A549 (cell line): ENCODE measurements at regions not wholly inside any gene's neighbourhood (a gene's known extent, or its start where the extent isn't known, plus 50 kb on each side); places are given as distances from the start of the nearest gene placed in this dataset.

Experiments
- ATAC-seq, 2 experiments: fragments of 200-7000 bp in 1 of 2; fragments of >200 bp in 1 of 2; cut with Nextera tagmentation in 1 of 2; cut with Tn5 transposase in 1 of 2; 3 replicates each; pipeline versions ENCODE4 v1.8.0 to v1.9.1; 2018 to 2020; ENCODE audit warnings: mild to moderate bottlenecking in 1 of 2, moderate library complexity in 1 of 2
- CTCF ChIA-PET: fragments of 300-600 bp; sonication (Branson Sonifier 250); formaldehyde crosslinking; extraction: SDS; loops from one replicate; lab custom pipeline; 2021; ENCODE audit warnings: antibody characterized with exemption, inconsistent platforms; lab: Yijun Ruan, JAX
- POLR2A ChIA-PET: fragments of 350-600 bp; formaldehyde crosslinking; extraction: SDS; loops from one replicate; lab custom pipeline; 2021; ENCODE audit warnings: antibody characterized with exemption, inconsistent platforms; lab: Yijun Ruan, JAX
- DNase-seq, 2 experiments: peaks; one replicate each; pipeline versions ENCODE4 v3.0.0 to v3.0.0-alpha.2; 2011 to 2016; ENCODE audit warnings: low read depth in 1 of 2, low spot score in 1 of 2
- FAIRE-seq: peaks from 2 replicates; lab custom pipeline; 2011; peaks lifted over from hg19 to GRCh38; lab: Jason Lieb, UNC
- H3K27ac ChIP-seq, 2 experiments: fragments of >200 bp; sonication (Bioruptor Twin); formaldehyde crosslinking; 3 replicates each; pipeline ENCODE4 v1.5.1; 2016 to 2017
- H3K4me1 ChIP-seq: fragments of >200 bp; sonication (Bioruptor Twin); formaldehyde crosslinking; 3 replicates; pipeline ENCODE4 v1.6.1; 2016
- H3K4me2 ChIP-seq: fragments of >200 bp; sonication (Bioruptor Twin); formaldehyde crosslinking; 3 replicates; pipeline ENCODE4 v1.6.1; 2016
- H3K4me3 ChIP-seq: fragments of >200 bp; sonication (Bioruptor Twin); formaldehyde crosslinking; 3 replicates; pipeline ENCODE4 v1.5.1; 2016
- H3K9me3 ChIP-seq: fragments of >200 bp; sonication (Bioruptor Twin); formaldehyde crosslinking; 3 replicates; pipeline ENCODE4 v1.6.1; 2016
- ATOH8 ChIP-seq: fragments of 250-450 bp; sonication (Bioruptor Pico); IDR thresholded peaks from 2 replicates; pipeline ENCODE4 v1.5.0; 2020; ENCODE audit warnings: low read depth, mild to moderate bottlenecking, moderate library complexity
- BCL3 ChIP-seq: fragments of >200 bp; sonication (Bioruptor Twin); formaldehyde crosslinking; IDR thresholded peaks from 3 replicates; pipeline ENCODE4 v1.6.1; 2016
- CBX2 ChIP-seq: fragments of 200-600 bp; sonication (generic); IDR thresholded peaks from 2 replicates; pipeline ENCODE4 v1.6.1; 2016; ENCODE audit warnings: low read depth, mild to moderate bottlenecking, borderline replicate concordance
- CHD4 ChIP-seq: fragments of 200-600 bp; sonication (generic); IDR thresholded peaks from 2 replicates; pipeline ENCODE4 v1.6.1; 2016; ENCODE audit warnings: antibody characterized with exemption, mild to moderate bottlenecking, borderline replicate concordance
- E2F6 ChIP-seq: IDR thresholded peaks from 2 replicates; pipeline ENCODE4 v1.6.1; 2012; ENCODE audit warnings: low read depth, borderline replicate concordance
- EHMT2 ChIP-seq: fragments of 200-600 bp; sonication (generic); IDR thresholded peaks from 2 replicates; pipeline ENCODE4 v1.6.1; 2016; ENCODE audit warnings: antibody characterized with exemption, low read depth, mild to moderate bottlenecking, moderate library complexity
- ESRRA ChIP-seq: fragments of 150-350 bp; IDR thresholded peaks from 2 replicates; pipeline ENCODE4 v1.6.1; 2014; ENCODE audit warnings: mild to moderate bottlenecking, low read length, borderline replicate concordance
- HOXA7 ChIP-seq: fragments of 250-450 bp; sonication (Bioruptor Pico); IDR thresholded peaks from 2 replicates; pipeline ENCODE4 v1.5.0; 2020; ENCODE audit warnings: mild to moderate bottlenecking, moderate library complexity
- HOXB13 ChIP-seq: fragments of 250-450 bp; sonication (Bioruptor Pico); IDR thresholded peaks from 2 replicates; pipeline ENCODE4 v1.5.0; 2020; ENCODE audit warnings: low read depth, mild to moderate bottlenecking, moderate library complexity
- HOXB5 ChIP-seq: fragments of 250-450 bp; sonication (Bioruptor Pico); IDR thresholded peaks from 2 replicates; pipeline ENCODE4 v1.5.0; 2020; ENCODE audit warnings: mild to moderate bottlenecking, moderate library complexity
- MAX ChIP-seq: IDR thresholded peaks from 2 replicates; pipeline ENCODE4 v1.6.1; 2012
- MYC ChIP-seq: IDR thresholded peaks from 2 replicates; pipeline ENCODE4 v1.6.1; 2012; ENCODE audit warnings: mild to moderate bottlenecking, inconsistent platforms, low read length, improper control_type of control experiment, borderline replicate concordance
- POLR2AphosphoS2 ChIP-seq: conservative IDR thresholded peaks from 2 replicates; pipeline ENCODE4 v1.6.1; 2012; ENCODE audit warnings: low read length, improper control_type of control experiment, inconsistent platforms
- RAD21 ChIP-seq, 2 experiments: fragments of >200 bp in 1 of 2; sonication (Bioruptor Twin) in 1 of 2; formaldehyde crosslinking in 1 of 2; IDR thresholded peaks in 1 of 2; conservative IDR thresholded peaks in 1 of 2; 2 replicates in 1 of 2; 3 replicates in 1 of 2; pipeline ENCODE4 v1.6.1; 2012 to 2018; ENCODE audit warnings: inconsistent platforms in 1 of 2
- RARB ChIP-seq: fragments of 250-450 bp; sonication (Bioruptor Pico); IDR thresholded peaks from 2 replicates; pipeline ENCODE4 v1.8.0; 2021; ENCODE audit warnings: mild to moderate bottlenecking, moderate library complexity
- TFCP2L1 ChIP-seq: fragments of 250-450 bp; sonication (Bioruptor Pico); IDR thresholded peaks from 2 replicates; pipeline ENCODE4 v1.5.0; 2021; ENCODE audit warnings: mild to moderate bottlenecking
- TP53 ChIP-seq: fragments of 250-450 bp; sonication (Bioruptor Pico); IDR thresholded peaks from 2 replicates; pipeline ENCODE4 v1.5.0; 2021; ENCODE audit warnings: mild to moderate bottlenecking, moderate library complexity
- USF2 ChIP-seq: fragments of 450-650 bp; IDR thresholded peaks from 2 replicates; pipeline ENCODE4 v1.6.1; 2014; ENCODE audit warnings: antibody characterized with exemption
- WGBS: methylation state at CpG from one replicate; pipeline ENCODE4 v1.1.6; 2017; ENCODE audit errors: missing lambda C conversion rate; 5-methylcytosine and 5-hydroxymethylcytosine counted together

- no peak for DNase-seq
- no peaks in the 10 kb centered on the region for H3K9me3 ChIP-seq
- POLR2A ChIA-PET: no interaction called here
- CTCF ChIA-PET: no interaction called here
- no peak for ATAC-seq
- FAIRE-seq: no peak
- TF ChIP-seq CBX2: no peak
- TF ChIP-seq, all 56 proteins: peak for 0
- WGBS: 82% methylated on average over 1 of the region's 1 CpG
- no peaks in the 10 kb centered on the region for H3K4me1 ChIP-seq
- H3K4me3 ChIP-seq: no peak overlapping the region
- H3K4me2 ChIP-seq: no peak overlapping the region
- H3K27ac ChIP-seq: no peak overlapping the region
Measured at GRCh38 chr6:144739873-144740272, 454.7 kb downstream of the UTRN start.

GRCh38 chr6:144741659-144742058 is 456.5 kb downstream of the UTRN start:
- Histone ChIP-seq H3K4me1 (no peaks in the 10 kb centered on the region), H3K4me3 (no peak overlapping the region), H3K27ac (no peak overlapping the region), H3K4me2 (no peak overlapping the region), H3K9me3 (no peaks in the 10 kb centered on the region)
- FAIRE-seq (no peak), DNase-seq (no peak), ATAC-seq (no peak)
- no peak for TF ChIP-seq E2F6
- TF ChIP-seq MYC: no peak
- TF ChIP-seq RAD21 (conservative IDR thresholded peaks at IDR 0.05 in 1 of 2, IDR thresholded peaks at IDR 0.05 in 1 of 2): no peak
- no peak for TF ChIP-seq POLR2AphosphoS2
- ChIA-PET CTCF (no interaction called here), POLR2A (no interaction called here)
- WGBS: 97% methylated on average over 3 of the region's 3 CpGs

GRCh38 chr6:144742779-144743178 is 457.6 kb downstream of the UTRN start:
- CTCF ChIA-PET: interaction anchor here (1.0 kb wide), 1 partner anchor 22 kb away, joined by 3 read pairs; no protein-coding TSS in a partner anchor
- TF ChIP-seq BCL3 (no peak), RARB (no peak), MAX (no peak), HOXA7 (CRISPR knock-in tag) (no peak), HOXB5 (CRISPR knock-in tag) (no peak), EHMT2 (no peak), MYC (no peak), TFCP2L1 (CRISPR knock-in tag) (no peak), USF2 (no peak), ESRRA (no peak), ATOH8 (CRISPR knock-in tag) (no peak), TP53 (CRISPR knock-in tag) (no peak), HOXB13 (CRISPR knock-in tag) (no peak)
- 93% methylated on average over 2 of the region's 2 CpGs for WGBS
- Histone ChIP-seq H3K27ac (no peak overlapping the region), H3K9me3 (no peaks in the 10 kb centered on the region), H3K4me2 (no peak overlapping the region), H3K4me3 (no peak overlapping the region), H3K4me1 (no peaks in the 10 kb centered on the region)
- FAIRE-seq: no peak
- no peak for DNase-seq
- POLR2A ChIA-PET: no interaction called here
- no peak for ATAC-seq

GRCh38 chr6:144744720-144745119 is 459.6 kb downstream of the UTRN start:
- DNase-seq: no peak
- FAIRE-seq: no peak
- TF ChIP-seq CHD4: no peak
- no peak for TF ChIP-seq RARB
- no peak overlapping the region for H3K27ac ChIP-seq
- no peak overlapping the region for H3K4me2 ChIP-seq
- no peak overlapping the region for H3K4me3 ChIP-seq
- CTCF ChIA-PET: no interaction called here
- ATAC-seq: no peak
- no peaks in the 10 kb centered on the region for H3K4me1 ChIP-seq
- POLR2A ChIA-PET: no interaction called here
- WGBS: 75% methylated on average over 3 of the region's 3 CpGs
- no peaks in the 10 kb centered on the region for H3K9me3 ChIP-seq
